HepG2 (cell line): ENCODE measurements at regions not wholly inside any gene's neighbourhood (a gene's known extent, or its start where the extent isn't known, plus 50 kb on each side); places are given as distances from the start of the nearest gene placed in this dataset.
A peak's percentile ranks its signal among the peaks of the same experiment; 100 is the strongest.

Experiments
- ATAC-seq: fragments of 200-7000 bp; cut with Tn5 transposase; 3 replicates; pipeline ENCODE4 v1.9.1; 2020; ENCODE audit warnings: mild to moderate bottlenecking, moderate library complexity
- BruUV-seq: library from RNA; stranded (reverse); fragments of 400-500 nt; replicated peaks from 2 replicates; lab custom pipeline; 2021; lab: Mats Ljungman, UMichigan
- CTCF ChIA-PET: fragments of 300-600 bp; formaldehyde crosslinking; extraction: SDS; loops from one replicate; lab custom pipeline; 2021; ENCODE audit warnings: low total read pairs, inconsistent platforms, low intra/inter-chr PET ratio; lab: Yijun Ruan, JAX
- POLR2A ChIA-PET: fragments of 350-600 bp; sonication (Branson Sonifier 250); formaldehyde crosslinking; loops from one replicate; lab custom pipeline; 2020; ENCODE audit warnings: antibody characterized with exemption, inconsistent platforms; lab: Yijun Ruan, JAX
- DNase-seq: peaks from one replicate; pipeline ENCODE4 v3.0.0-alpha.2; 2015; ENCODE audit warnings: low spot score
- FAIRE-seq: peaks from 3 replicates; lab custom pipeline; 2011; peaks lifted over from hg19 to GRCh38; lab: Jason Lieb, UNC
- H2AFZ ChIP-seq: one replicate; pipeline ENCODE4 v1.6.1; 2011; ENCODE audit warnings: low read length, inconsistent platforms
- H3K27ac ChIP-seq: fragments of 300-600 bp; 3 replicates; pipeline ENCODE4 v1.8.0; 2011; ENCODE audit warnings: mixed run types, mild to moderate bottlenecking, mixed read lengths, low read length, inconsistent platforms; ENCODE audit not compliant: insufficient read depth; ENCODE audit errors: extremely low read length
- H3K27me3 ChIP-seq, 2 experiments: fragments of 200-600 bp in 1 of 2; 2 replicates in 1 of 2; 3 replicates in 1 of 2; pipeline versions ENCODE4 v1.6.0 to v1.8.0; 2011; ENCODE audit warnings: low read length in 2 of 2, mild to moderate bottlenecking in 2 of 2, moderate library complexity in 2 of 2, inconsistent platforms in 1 of 2; ENCODE audit not compliant: insufficient read depth in 2 of 2, control insufficient read depth in 1 of 2
- H3K36me3 ChIP-seq, 2 experiments: fragments of 200-600 bp in 1 of 2; replicated peaks in 1 of 2; 2 replicates in 1 of 2; 3 replicates in 1 of 2; pipeline versions ENCODE4 v1.5.1 to v1.8.0; 2011; ENCODE audit warnings: low read length in 2 of 2, inconsistent platforms in 1 of 2; ENCODE audit not compliant: insufficient read depth in 2 of 2, control insufficient read depth in 1 of 2
- H3K4me1 ChIP-seq: 2 replicates; pipeline ENCODE4 v1.5.1; 2012; ENCODE audit warnings: low read length, inconsistent platforms; ENCODE audit not compliant: insufficient read depth
- H3K4me2 ChIP-seq: 2 replicates; pipeline ENCODE4 v1.6.0; 2011; ENCODE audit warnings: low read depth, low read length, inconsistent platforms
- H3K4me3 ChIP-seq, 3 experiments: fragments of 200-600 bp in 1 of 3; sonication (generic), shearing (Covaris generic) in 1 of 3; replicated peaks in 1 of 3; 2 replicates each; pipeline ENCODE4 v1.5.1; 2011 to 2016; ENCODE audit warnings: low read length in 3 of 3, inconsistent platforms in 2 of 3, low read depth in 2 of 3, mild to moderate bottlenecking in 2 of 3, control low read depth in 1 of 3, mixed read lengths in 1 of 3; ENCODE audit not compliant: insufficient read depth in 1 of 3
- H3K79me2 ChIP-seq: one replicate; pipeline ENCODE4 v1.6.1; 2011; ENCODE audit warnings: low read length, inconsistent platforms; ENCODE audit not compliant: insufficient read depth
- H3K9ac ChIP-seq: 2 replicates; pipeline ENCODE4 v1.6.0; 2011; ENCODE audit warnings: mild to moderate bottlenecking, low read depth, low read length, inconsistent platforms; ENCODE audit not compliant: insufficient read depth
- H3K9me3 ChIP-seq: 2 replicates; pipeline ENCODE4 v1.5.1; 2012; ENCODE audit warnings: mild to moderate bottlenecking, low read length
- H4K20me1 ChIP-seq: 2 replicates; pipeline ENCODE4 v1.6.0; 2011; ENCODE audit warnings: inconsistent platforms, mild to moderate bottlenecking, low read length, moderate library complexity; ENCODE audit not compliant: insufficient read depth
- STAG1 ChIP-seq: sonication (generic); formaldehyde crosslinking; IDR thresholded peaks from 2 replicates; pipeline ENCODE4 v1.4.0; 2020; ENCODE audit warnings: missing genetic modification reagents
- ZNF101 ChIP-seq: sonication (generic); formaldehyde crosslinking; IDR thresholded peaks from 2 replicates; pipeline ENCODE4 v1.4.0; 2020; ENCODE audit warnings: mild to moderate bottlenecking, low read depth, missing genetic modification reagents, borderline replicate concordance
- WGBS: methylation state at CpG from one replicate; pipeline ENCODE4 v1.1.6; 2017; ENCODE audit warnings: low lambda C conversion rate; 5-methylcytosine and 5-hydroxymethylcytosine counted together
- in situ Hi-C: cut with HindIII; loops from 2 replicates; pipeline ENCODE4 v1.10.0; 2017; ENCODE audit warnings: low pct_unique_long_range_greater_than_20kb; ENCODE audit not compliant: extremely low pct_ligation_motif_present
- intact Hi-C: fragments of 100-400 bp; cut with micrococcal nuclease; formaldehyde crosslinking; loops from one replicate; pipeline ENCODE4 v1.10.0; 2022; ENCODE audit not compliant: unreplicated experiment
- TF ChIP-seq, protein P1 (sequence below): sonication (generic); formaldehyde crosslinking; IDR thresholded peaks from 2 replicates; pipeline ENCODE4 v1.5.0; 2020; ENCODE audit warnings: mild to moderate bottlenecking, missing genetic modification reagents, moderate library complexity

GRCh38 chr5:36459176-36460135, 146.9 kb upstream of the SLC1A3 start:
- DNase-seq (peak; percentile 10), FAIRE-seq (no peak), ATAC-seq (peak; percentile 64)
- Histone ChIP-seq H3K4me2 (no peak overlapping the region), H3K9ac (no peak overlapping the region), H3K4me1 (no peaks in the 10 kb centered on the region), H4K20me1 (no peaks in the 10 kb centered on the region), H3K27ac (no peak overlapping the region), H3K4me3 (no peak overlapping the region), H3K36me3 (no peaks in the 10 kb centered on the region), H3K27me3 (no peaks in the 10 kb centered on the region), H3K9me3 (no peaks in the 10 kb centered on the region), H3K79me2 (no peaks in the 10 kb centered on the region), H2AFZ (no peak overlapping the region)
- WGBS: 39% methylated on average over 5 of the region's 5 CpGs
- BruUV-seq: no TSS peak
- ChIA-PET POLR2A (interaction anchor here (0.7 kb wide), 1 partner anchor 56 kb away, joined by 3 read pairs; no protein-coding TSS in a partner anchor), CTCF (no interaction called here)
- intact Hi-C loops (no loop called here), in situ Hi-C loops (no loop called here)
- TF ChIP-seq, protein P1, sequence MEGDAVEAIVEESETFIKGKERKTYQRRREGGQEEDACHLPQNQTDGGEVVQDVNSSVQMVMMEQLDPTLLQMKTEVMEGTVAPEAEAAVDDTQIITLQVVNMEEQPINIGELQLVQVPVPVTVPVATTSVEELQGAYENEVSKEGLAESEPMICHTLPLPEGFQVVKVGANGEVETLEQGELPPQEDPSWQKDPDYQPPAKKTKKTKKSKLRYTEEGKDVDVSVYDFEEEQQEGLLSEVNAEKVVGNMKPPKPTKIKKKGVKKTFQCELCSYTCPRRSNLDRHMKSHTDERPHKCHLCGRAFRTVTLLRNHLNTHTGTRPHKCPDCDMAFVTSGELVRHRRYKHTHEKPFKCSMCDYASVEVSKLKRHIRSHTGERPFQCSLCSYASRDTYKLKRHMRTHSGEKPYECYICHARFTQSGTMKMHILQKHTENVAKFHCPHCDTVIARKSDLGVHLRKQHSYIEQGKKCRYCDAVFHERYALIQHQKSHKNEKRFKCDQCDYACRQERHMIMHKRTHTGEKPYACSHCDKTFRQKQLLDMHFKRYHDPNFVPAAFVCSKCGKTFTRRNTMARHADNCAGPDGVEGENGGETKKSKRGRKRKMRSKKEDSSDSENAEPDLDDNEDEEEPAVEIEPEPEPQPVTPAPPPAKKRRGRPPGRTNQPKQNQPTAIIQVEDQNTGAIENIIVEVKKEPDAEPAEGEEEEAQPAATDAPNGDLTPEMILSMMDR (CRISPR knock-in tag): peak; percentile 55
- TF ChIP-seq ZNF101 (CRISPR knock-in tag) (no peak), STAG1 (CRISPR knock-in tag) (peak; percentile 48)
